ENCODE measurements at regions not wholly inside any gene's neighbourhood (a gene's known extent, or its start where the extent isn't known, plus 50 kb on each side); places are given as distances from the start of the nearest gene placed in this dataset.

DNA sequence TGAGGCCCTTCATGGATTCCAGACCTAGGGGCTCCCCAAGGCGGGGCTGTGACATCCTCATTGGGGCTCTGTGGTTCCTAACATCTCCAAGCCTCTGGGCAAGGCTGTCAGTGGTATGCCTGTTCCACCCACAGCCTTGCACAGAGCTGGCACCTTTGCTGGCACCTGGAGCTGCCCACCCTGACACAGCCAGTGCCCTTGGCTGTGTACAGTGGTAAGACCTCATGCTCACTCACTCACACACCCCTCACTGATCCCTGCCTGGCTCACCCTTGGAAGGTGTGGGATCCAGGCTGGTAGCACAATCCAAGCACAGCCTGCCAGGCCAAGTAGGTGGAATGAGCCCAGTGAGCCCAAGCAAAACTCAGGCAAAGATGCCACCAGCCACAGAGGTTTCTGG, 200.4 kb upstream of the PCDH15 start:
- Histone ChIP-seq H3K27me3 (ENCODE audit: control insufficient read depth in 1 of 2, insufficient read depth in 2 of 2, low read length in 2 of 2) (no peaks in the 10 kb centered on the region), H3K27ac (ENCODE audit: low read depth in 1 of 2, low read length in 2 of 2) (no peak overlapping the region), H3K4me3 (ENCODE audit: low read length) (no peak overlapping the region), H3K36me3 (ENCODE audit: insufficient read depth, low read length) (no peaks in the 10 kb centered on the region), H3K4me1 (ENCODE audit: insufficient read depth, low read length) (no peaks in the 10 kb centered on the region), H3K9me3 (ENCODE audit: control insufficient read depth in 1 of 2, insufficient read depth in 1 of 2, low read length in 2 of 2) (peaks cover 0 to 9% of the 10 kb centered on the region in 2 experiments)
- ATAC-seq (ENCODE audit: poor library complexity) (no peak), DNase-seq (no peak)
- Mint-ChIP-seq H3K9me3 (peaks cover 4% of the 10 kb centered on the region), H3K36me3 (ENCODE audit: low read depth) (no peaks in the 10 kb centered on the region), H3K27ac (no peak overlapping the region), H3K4me1 (ENCODE audit: low read depth) (no peaks in the 10 kb centered on the region), H3K4me3 (no peak overlapping the region), H3K27me3 (no peaks in the 10 kb centered on the region)
- TF ChIP-seq, protein P1, sequence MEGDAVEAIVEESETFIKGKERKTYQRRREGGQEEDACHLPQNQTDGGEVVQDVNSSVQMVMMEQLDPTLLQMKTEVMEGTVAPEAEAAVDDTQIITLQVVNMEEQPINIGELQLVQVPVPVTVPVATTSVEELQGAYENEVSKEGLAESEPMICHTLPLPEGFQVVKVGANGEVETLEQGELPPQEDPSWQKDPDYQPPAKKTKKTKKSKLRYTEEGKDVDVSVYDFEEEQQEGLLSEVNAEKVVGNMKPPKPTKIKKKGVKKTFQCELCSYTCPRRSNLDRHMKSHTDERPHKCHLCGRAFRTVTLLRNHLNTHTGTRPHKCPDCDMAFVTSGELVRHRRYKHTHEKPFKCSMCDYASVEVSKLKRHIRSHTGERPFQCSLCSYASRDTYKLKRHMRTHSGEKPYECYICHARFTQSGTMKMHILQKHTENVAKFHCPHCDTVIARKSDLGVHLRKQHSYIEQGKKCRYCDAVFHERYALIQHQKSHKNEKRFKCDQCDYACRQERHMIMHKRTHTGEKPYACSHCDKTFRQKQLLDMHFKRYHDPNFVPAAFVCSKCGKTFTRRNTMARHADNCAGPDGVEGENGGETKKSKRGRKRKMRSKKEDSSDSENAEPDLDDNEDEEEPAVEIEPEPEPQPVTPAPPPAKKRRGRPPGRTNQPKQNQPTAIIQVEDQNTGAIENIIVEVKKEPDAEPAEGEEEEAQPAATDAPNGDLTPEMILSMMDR (IDR thresholded peaks at IDR 0.05), result no peak
- intact Hi-C loops (cut with DNase I, micrococcal nuclease), result no loop called here
- ChIA-PET POLR2A (no interaction called here), CTCF (no interaction called here)

DNA sequence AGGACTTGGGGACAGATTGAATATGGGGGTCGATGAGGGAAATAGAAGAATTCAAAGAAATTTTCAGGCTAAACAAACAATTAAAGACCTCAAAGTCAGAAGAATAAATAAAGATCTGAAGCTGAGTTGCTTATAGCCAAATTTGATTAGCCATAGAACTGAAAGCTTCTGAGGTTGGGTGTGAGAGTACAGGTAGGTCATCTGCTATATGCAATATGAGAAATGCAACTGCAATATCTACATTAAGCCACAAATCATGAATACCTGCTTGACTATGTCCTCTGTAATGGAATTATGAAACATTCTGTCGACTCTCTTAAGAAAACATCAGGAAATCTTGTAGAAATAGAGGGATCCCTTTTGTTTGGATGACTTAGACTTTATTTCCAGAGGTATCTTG, 192.1 kb upstream of the PCDH15 start:
- intact Hi-C loops (cut with DNase I, micrococcal nuclease), result no loop called here
- peaks cover 13% of the 10 kb centered on the region for H3K9me3 Mint-ChIP-seq
- H3K36me3 ChIP-seq (ENCODE audit: insufficient read depth, low read length), result no peaks in the 10 kb centered on the region
- no peaks in the 10 kb centered on the region for H3K4me1 ChIP-seq (ENCODE audit: insufficient read depth, low read length)
- H3K27me3 ChIP-seq (ENCODE audit: control insufficient read depth in 1 of 2, insufficient read depth in 2 of 2, low read length in 2 of 2), result no peaks in the 10 kb centered on the region
- H3K4me1 Mint-ChIP-seq (ENCODE audit: low read depth), result no peaks in the 10 kb centered on the region
- ATAC-seq (ENCODE audit: poor library complexity) (no peak), DNase-seq (no peak)
- no peak overlapping the region for H3K27ac Mint-ChIP-seq
- no peak overlapping the region for H3K4me3 ChIP-seq (ENCODE audit: low read length)
- TF ChIP-seq, protein P1 (IDR thresholded peaks at IDR 0.05), result no peak
- ChIA-PET POLR2A (no interaction called here), CTCF (no interaction called here)
- H3K9me3 ChIP-seq (ENCODE audit: control insufficient read depth in 1 of 2, insufficient read depth in 1 of 2, low read length in 2 of 2), result peaks cover 0 to 20% of the 10 kb centered on the region in 2 experiments
- no peaks in the 10 kb centered on the region for H3K27me3 Mint-ChIP-seq
- no peak overlapping the region for H3K4me3 Mint-ChIP-seq
- no peaks in the 10 kb centered on the region for H3K36me3 Mint-ChIP-seq (ENCODE audit: low read depth)
- no peak overlapping the region for H3K27ac ChIP-seq (ENCODE audit: low read depth in 1 of 2, low read length in 2 of 2)

- H3K27ac Mint-ChIP-seq, result no peak overlapping the region
- no peaks in the 10 kb centered on the region for H3K36me3 ChIP-seq (ENCODE audit: insufficient read depth, low read length)
- DNase-seq, result no peak
- POLR2A ChIA-PET, result no interaction called here
- H3K4me1 ChIP-seq (ENCODE audit: insufficient read depth, low read length), result no peaks in the 10 kb centered on the region
- H3K4me3 Mint-ChIP-seq, result no peak overlapping the region
- ATAC-seq (ENCODE audit: poor library complexity), result no peak
- H3K9me3 ChIP-seq (ENCODE audit: control insufficient read depth in 1 of 2, insufficient read depth in 1 of 2, low read length in 2 of 2), result peaks cover 0 to 10% of the 10 kb centered on the region in 2 experiments
- intact Hi-C loops (cut with DNase I, micrococcal nuclease), result no loop called here
- H3K27me3 ChIP-seq (ENCODE audit: control insufficient read depth in 1 of 2, insufficient read depth in 2 of 2, low read length in 2 of 2), result no peaks in the 10 kb centered on the region
- no peaks in the 10 kb centered on the region for H3K36me3 Mint-ChIP-seq (ENCODE audit: low read depth)
- no peaks in the 10 kb centered on the region for H3K4me1 Mint-ChIP-seq (ENCODE audit: low read depth)
- H3K27ac ChIP-seq (ENCODE audit: low read depth in 1 of 2, low read length in 2 of 2), result no peak overlapping the region
- H3K9me3 Mint-ChIP-seq, result peaks cover 9% of the 10 kb centered on the region
- H3K4me3 ChIP-seq (ENCODE audit: low read length), result no peak overlapping the region
- CTCF ChIA-PET, result no interaction called here
- no peaks in the 10 kb centered on the region for H3K27me3 Mint-ChIP-seq
- TF ChIP-seq, protein P1 (IDR thresholded peaks at IDR 0.05), result no peak
Observed at GRCh38 chr10:54985732-54986131, 184.7 kb upstream of the PCDH15 start.
